ENCODE measurements at regions not wholly inside any gene's neighbourhood (a gene's known extent, or its start where the extent isn't known, plus 50 kb on each side); places are given as distances from the start of the nearest gene placed in this dataset.

- Histone ChIP-seq H2AFZ (peak overlapping the region; percentile 46), H3K79me2 (ENCODE audit: insufficient read depth) (no peaks in the 10 kb centered on the region), H3K27ac (no peak overlapping the region), H3K36me3 (ENCODE audit: low read depth) (no peaks in the 10 kb centered on the region), H3K4me1 (ENCODE audit: insufficient read depth) (peaks cover 2% of the 10 kb centered on the region; the same call in 1 of the 2 replicates), H3K9me2 (ENCODE audit: insufficient read depth) (no peaks in the 10 kb centered on the region), H3K4me2 (ENCODE audit: unreplicated experiment) (no peak overlapping the region), H3K4me3 (no peak overlapping the region), H4K20me1 (ENCODE audit: insufficient read depth) (no peaks in the 10 kb centered on the region), H3K27me3 (replicated peaks; ENCODE audit: insufficient read depth) (no peaks in the 10 kb centered on the region), H3F3A (ENCODE audit: insufficient read depth) (0 out of 2 replicates have a peak, but pooled peaks cover 6% of the 10 kb centered on the region), H3K9ac (no peak overlapping the region), H3K9me3 (ENCODE audit: low read depth) (no peaks in the 10 kb centered on the region)
- DNase-seq = peak; percentile 3
- TF ChIP-seq EZH2phosphoT487 (IDR thresholded peaks at IDR 0.05; ENCODE audit: insufficient read depth, low read depth) (no peak), EZH2 (IDR thresholded peaks at IDR 0.05; ENCODE audit: insufficient read depth, poor library complexity, severe bottlenecking) (no peak)
- in situ Hi-C loops (cut with MboI) = no loop called here
- 34 to 43% methylated on average over 5 of the region's 5 CpGs for WGBS, 2 experiments (ENCODE audit: low coverage in 1 of 2, low lambda C conversion rate in 2 of 2, missing lambda C conversion rate in 2 of 2)
These were observed 195.0 kb upstream of the RHOBTB1 start for GRCh38 chr10:61138708-61139591.

GRCh38 chr10:61136139-61136538, 192.2 kb upstream of the RHOBTB1 start:
- H4K20me1 ChIP-seq (ENCODE audit: insufficient read depth) = no peaks in the 10 kb centered on the region
- H2AFZ ChIP-seq = no peak overlapping the region
- no peak overlapping the region for H3K27ac ChIP-seq
- H3K36me3 ChIP-seq (ENCODE audit: low read depth) = no peaks in the 10 kb centered on the region
- H3K4me3 ChIP-seq = no peak overlapping the region
- H3K79me2 ChIP-seq (ENCODE audit: insufficient read depth) = no peaks in the 10 kb centered on the region
- H3K27me3 ChIP-seq (replicated peaks; ENCODE audit: insufficient read depth) = no peaks in the 10 kb centered on the region
- peak; percentile 19 for DNase-seq
- TF ChIP-seq EZH2 (IDR thresholded peaks at IDR 0.05; ENCODE audit: insufficient read depth, poor library complexity, severe bottlenecking) (no peak), EZH2phosphoT487 (IDR thresholded peaks at IDR 0.05; ENCODE audit: insufficient read depth, low read depth) (no peak)
- no peak overlapping the region for H3K4me2 ChIP-seq (ENCODE audit: unreplicated experiment)
- 0 out of 2 replicates have a peak, but pooled peaks cover 6% of the 10 kb centered on the region for H3F3A ChIP-seq (ENCODE audit: insufficient read depth)
- in situ Hi-C loops (cut with MboI) = no loop called here
- 86 to 94% methylated on average over 2 of the region's 2 CpGs for WGBS, 2 experiments (ENCODE audit: low coverage in 1 of 2, low lambda C conversion rate in 2 of 2, missing lambda C conversion rate in 2 of 2)
- no peaks in the 10 kb centered on the region for H3K9me2 ChIP-seq (ENCODE audit: insufficient read depth)
- H3K9ac ChIP-seq = no peak overlapping the region
- H3K9me3 ChIP-seq (ENCODE audit: low read depth) = no peaks in the 10 kb centered on the region
- peaks cover 2% of the 10 kb centered on the region; the same call in 1 of the 2 replicates for H3K4me1 ChIP-seq (ENCODE audit: insufficient read depth)

- no peak for DNase-seq
- Histone ChIP-seq H2AFZ (no peak overlapping the region), H3K9ac (no peak overlapping the region), H3K4me3 (no peak overlapping the region), H3K27ac (no peak overlapping the region), H3K9me3 (ENCODE audit: low read depth) (no peaks in the 10 kb centered on the region), H3K4me1 (ENCODE audit: insufficient read depth) (peaks cover 2% of the 10 kb centered on the region; the same call in 1 of the 2 replicates), H3K27me3 (replicated peaks; ENCODE audit: insufficient read depth) (no peaks in the 10 kb centered on the region), H3K9me2 (ENCODE audit: insufficient read depth) (no peaks in the 10 kb centered on the region), H3F3A (ENCODE audit: insufficient read depth) (0 out of 2 replicates have a peak, but pooled peaks cover 6% of the 10 kb centered on the region), H4K20me1 (ENCODE audit: insufficient read depth) (no peaks in the 10 kb centered on the region), H3K79me2 (ENCODE audit: insufficient read depth) (no peaks in the 10 kb centered on the region), H3K4me2 (ENCODE audit: unreplicated experiment) (no peak overlapping the region), H3K36me3 (ENCODE audit: low read depth) (no peaks in the 10 kb centered on the region)
- 71 to 81% methylated on average over 3 of the region's 3 CpGs for WGBS, 2 experiments (ENCODE audit: low coverage in 1 of 2, low lambda C conversion rate in 2 of 2, missing lambda C conversion rate in 2 of 2)
- in situ Hi-C loops (cut with MboI) = no loop called here
- TF ChIP-seq EZH2 (IDR thresholded peaks at IDR 0.05; ENCODE audit: insufficient read depth, poor library complexity, severe bottlenecking) = no peak
- TF ChIP-seq EZH2phosphoT487 (IDR thresholded peaks at IDR 0.05; ENCODE audit: insufficient read depth, low read depth) = no peak
These were observed 191.3 kb upstream of the RHOBTB1 start for GRCh38 chr10:61135276-61135721.

DNA sequence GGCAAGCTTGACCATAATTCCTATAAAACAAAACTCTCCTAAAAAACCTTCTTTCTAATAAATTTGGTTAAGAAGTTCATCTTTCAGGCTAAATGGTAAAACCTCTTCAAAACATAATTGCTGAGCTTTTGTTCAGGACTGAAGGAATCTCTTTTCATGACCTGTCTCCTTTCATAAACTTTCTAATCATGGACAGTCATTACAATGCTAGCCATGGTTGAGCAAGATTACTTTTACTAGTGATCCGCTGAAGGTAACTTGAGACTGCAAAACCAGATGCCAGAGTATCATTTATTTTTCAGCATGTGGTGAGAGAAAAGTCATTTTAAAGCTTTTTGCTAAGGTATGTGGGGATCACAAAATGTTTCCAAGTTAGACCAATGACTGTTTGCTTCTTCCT, 186.4 kb upstream of the RHOBTB1 start:
- Histone ChIP-seq H3K4me1 (ENCODE audit: insufficient read depth) (no peaks in the 10 kb centered on the region), H3F3A (ENCODE audit: insufficient read depth) (no peaks in the 10 kb centered on the region), H4K20me1 (ENCODE audit: insufficient read depth) (no peaks in the 10 kb centered on the region), H3K4me2 (ENCODE audit: unreplicated experiment) (no peak overlapping the region), H3K9me2 (ENCODE audit: insufficient read depth) (no peaks in the 10 kb centered on the region), H3K27ac (no peak overlapping the region), H3K4me3 (no peak overlapping the region), H3K9me3 (ENCODE audit: low read depth) (no peaks in the 10 kb centered on the region), H2AFZ (no peak overlapping the region), H3K79me2 (ENCODE audit: insufficient read depth) (no peaks in the 10 kb centered on the region), H3K36me3 (ENCODE audit: low read depth) (no peaks in the 10 kb centered on the region), H3K27me3 (replicated peaks; ENCODE audit: insufficient read depth) (no peaks in the 10 kb centered on the region), H3K9ac (no peak overlapping the region)
- WGBS, 2 experiments (ENCODE audit: low coverage in 1 of 2, low lambda C conversion rate in 2 of 2, missing lambda C conversion rate in 2 of 2) = 83% methylated on average over 1 of the region's 1 CpG
- no peak for DNase-seq
- no peak for TF ChIP-seq EZH2 (IDR thresholded peaks at IDR 0.05; ENCODE audit: insufficient read depth, poor library complexity, severe bottlenecking)
- no peak for TF ChIP-seq EZH2phosphoT487 (IDR thresholded peaks at IDR 0.05; ENCODE audit: insufficient read depth, low read depth)
- in situ Hi-C loops (cut with MboI) = no loop called here
